ENCODE measurements at regions not wholly inside any gene's neighbourhood (a gene's known extent, or its start where the extent isn't known, plus 50 kb on each side); places are given as distances from the start of the nearest gene placed in this dataset.

GRCh38 chr3:157752554-157752953, 249.3 kb upstream of the VEPH1 start:
- Histone ChIP-seq H3K27me3 (ENCODE audit: control insufficient read depth, insufficient read depth, low read length) (no peaks in the 10 kb centered on the region), H3K79me2 (ENCODE audit: control insufficient read depth, insufficient read depth, low read length) (no peaks in the 10 kb centered on the region), H3K36me3 (ENCODE audit: control insufficient read depth, insufficient read depth, low read length) (no peaks in the 10 kb centered on the region), H3K9me3 (ENCODE audit: control insufficient read depth, insufficient read depth, low read depth, low read length) (no peaks in the 10 kb centered on the region), H2AFZ (ENCODE audit: low read length) (no peak overlapping the region), H3K4me2 (ENCODE audit: extremely low read depth, insufficient read depth, low read length) (no peak overlapping the region), H3K4me3 (replicated peaks in 1 of 4; ENCODE audit: control extremely low read depth in 1 of 4, insufficient read depth in 1 of 4, low read depth in 3 of 4, low read length in 4 of 4) (no peak overlapping the region), H3K4me1 (ENCODE audit: control insufficient read depth, extremely low read depth, insufficient read depth, low read length) (no peaks in the 10 kb centered on the region), H3K27ac (ENCODE audit: insufficient read depth, low read length) (no peak overlapping the region), H3K9ac (ENCODE audit: insufficient read depth, low read length) (no peak overlapping the region), H4K20me1 (ENCODE audit: control insufficient read depth, extremely low read depth, insufficient read depth, low read length) (no peaks in the 10 kb centered on the region)
- no peak for TF ChIP-seq CTCF (conservative IDR thresholded peaks at IDR 0.05 in 1 of 2, IDR thresholded peaks at IDR 0.05 in 1 of 2; ENCODE audit: low read depth in 1 of 2, low read length in 2 of 2)
- no peak for TF ChIP-seq EZH2 (IDR thresholded peaks at IDR 0.05; ENCODE audit: low read length, missing control alignments)
- no peak for DNase-seq (ENCODE audit: low read depth in 2 of 2)

GRCh38 chr3:157751386-157751785, 248.2 kb upstream of the VEPH1 start:
- Histone ChIP-seq H3K9me3 (ENCODE audit: control insufficient read depth, insufficient read depth, low read depth, low read length) (no peaks in the 10 kb centered on the region), H2AFZ (ENCODE audit: low read length) (no peak overlapping the region), H3K4me3 (replicated peaks in 1 of 4; ENCODE audit: control extremely low read depth in 1 of 4, insufficient read depth in 1 of 4, low read depth in 3 of 4, low read length in 4 of 4) (no peak overlapping the region), H3K4me1 (ENCODE audit: control insufficient read depth, extremely low read depth, insufficient read depth, low read length) (no peaks in the 10 kb centered on the region), H3K4me2 (ENCODE audit: extremely low read depth, insufficient read depth, low read length) (no peak overlapping the region), H3K9ac (ENCODE audit: insufficient read depth, low read length) (no peak overlapping the region), H3K79me2 (ENCODE audit: control insufficient read depth, insufficient read depth, low read length) (no peaks in the 10 kb centered on the region), H3K36me3 (ENCODE audit: control insufficient read depth, insufficient read depth, low read length) (no peaks in the 10 kb centered on the region), H3K27me3 (ENCODE audit: control insufficient read depth, insufficient read depth, low read length) (no peaks in the 10 kb centered on the region), H4K20me1 (ENCODE audit: control insufficient read depth, extremely low read depth, insufficient read depth, low read length) (no peaks in the 10 kb centered on the region), H3K27ac (ENCODE audit: insufficient read depth, low read length) (no peak overlapping the region)
- no peak for DNase-seq (ENCODE audit: low read depth in 2 of 2)
- TF ChIP-seq CTCF (conservative IDR thresholded peaks at IDR 0.05 in 1 of 2, IDR thresholded peaks at IDR 0.05 in 1 of 2; ENCODE audit: low read depth in 1 of 2, low read length in 2 of 2) = no peak

- no peak overlapping the region for H2AFZ ChIP-seq (ENCODE audit: low read length)
- H3K4me1 ChIP-seq (ENCODE audit: control insufficient read depth, extremely low read depth, insufficient read depth, low read length) = no peaks in the 10 kb centered on the region
- H3K9ac ChIP-seq (ENCODE audit: insufficient read depth, low read length) = no peak overlapping the region
- no peaks in the 10 kb centered on the region for H3K36me3 ChIP-seq (ENCODE audit: control insufficient read depth, insufficient read depth, low read length)
- no peak for DNase-seq (ENCODE audit: low read depth in 2 of 2)
- no peak overlapping the region for H3K4me3 ChIP-seq (replicated peaks in 1 of 4; ENCODE audit: control extremely low read depth in 1 of 4, insufficient read depth in 1 of 4, low read depth in 3 of 4, low read length in 4 of 4)
- no peak overlapping the region for H3K4me2 ChIP-seq (ENCODE audit: extremely low read depth, insufficient read depth, low read length)
- no peak overlapping the region for H3K27ac ChIP-seq (ENCODE audit: insufficient read depth, low read length)
- H3K79me2 ChIP-seq (ENCODE audit: control insufficient read depth, insufficient read depth, low read length) = no peaks in the 10 kb centered on the region
- H4K20me1 ChIP-seq (ENCODE audit: control insufficient read depth, extremely low read depth, insufficient read depth, low read length) = no peaks in the 10 kb centered on the region
- H3K9me3 ChIP-seq (ENCODE audit: control insufficient read depth, insufficient read depth, low read depth, low read length) = no peaks in the 10 kb centered on the region
- TF ChIP-seq CTCF (conservative IDR thresholded peaks at IDR 0.05 in 1 of 2, IDR thresholded peaks at IDR 0.05 in 1 of 2; ENCODE audit: low read depth in 1 of 2, low read length in 2 of 2) (no peak), EZH2 (IDR thresholded peaks at IDR 0.05; ENCODE audit: low read length, missing control alignments) (no peak)
- no peaks in the 10 kb centered on the region for H3K27me3 ChIP-seq (ENCODE audit: control insufficient read depth, insufficient read depth, low read length)
Observed at GRCh38 chr3:157746391-157746790, 243.2 kb upstream of the VEPH1 start.
